ENCODE measurements at regions not wholly inside any gene's neighbourhood (a gene's known extent, or its start where the extent isn't known, plus 50 kb on each side); places are given as distances from the start of the nearest gene placed in this dataset.
"Not testable (repeated sequence)": the region's sequence is repeated elsewhere in the genome, so short reads cannot be mapped to it uniquely, and the experiment has no call there.

- DNase-seq (ENCODE audit: low read depth); H3K4me3 ChIP-seq (ENCODE audit: low read depth, low read length): not testable (repeated sequence)
These were observed 74.1 kb upstream of the GPR101 start for GRCh38 chrX:137107877-137108276.

GRCh38 chrX:137101273-137101990 is 67.6 kb upstream of the GPR101 start:
- H3K4me3 ChIP-seq (ENCODE audit: low read depth, low read length): no peak overlapping the region
- DNase-seq (ENCODE audit: low read depth): no peak

All from skeletal muscle cell (primary cell).